H1 (cell line): ENCODE measurements at regions not wholly inside any gene's neighbourhood (a gene's known extent, or its start where the extent isn't known, plus 50 kb on each side); places are given as distances from the start of the nearest gene placed in this dataset.

Experiments
- CTCF ChIA-PET: fragments of 300-600 bp; sonication (Branson Sonifier 250); formaldehyde crosslinking; loops from one replicate; lab custom pipeline; 2021; ENCODE audit not compliant: partially characterized antibody; lab: Charles Lee
- POLR2A ChIA-PET: fragments of 300-600 bp; sonication (Branson Sonifier 250); formaldehyde crosslinking; loops from one replicate; lab custom pipeline; 2021; ENCODE audit warnings: inconsistent platforms; ENCODE audit not compliant: partially characterized antibody; lab: Charles Lee
- DNase-seq, 2 experiments: peaks; one replicate each; pipeline versions ENCODE4 v3.0.0 to v3.0.0-alpha.2; 2010 to 2022; ENCODE audit warnings: low spot score in 2 of 2, low read depth in 1 of 2, mixed read lengths in 1 of 2
- FAIRE-seq: peaks from 2 replicates; lab custom pipeline; 2011; peaks lifted over from hg19 to GRCh38; lab: Jason Lieb, UNC
- H2AFZ ChIP-seq: 2 replicates; pipeline ENCODE4 v1.8.1; 2012; ENCODE audit warnings: low read length, inconsistent platforms
- H2AK5ac ChIP-seq: 2 replicates; pipeline ENCODE4 v1.6.1; 2013; ENCODE audit warnings: low read depth, low read length
- H2BK120ac ChIP-seq: replicated peaks from 2 replicates; pipeline ENCODE3; 2013; ENCODE audit warnings: low read depth, low read length, inconsistent platforms
- H2BK12ac ChIP-seq: 2 replicates; pipeline ENCODE4 v1.6.1; 2013; ENCODE audit warnings: low read depth, low read length
- H2BK15ac ChIP-seq: 2 replicates; pipeline ENCODE4 v1.6.1; 2013; ENCODE audit warnings: low read length
- H2BK20ac ChIP-seq: 2 replicates; pipeline ENCODE4 v1.6.1; 2013; ENCODE audit warnings: low read length
- H2BK5ac ChIP-seq: 2 replicates; pipeline ENCODE4 v1.6.1; 2013; ENCODE audit warnings: low read depth, low read length
- H3K14ac ChIP-seq: 2 replicates; pipeline ENCODE4 v1.6.1; 2013; ENCODE audit warnings: inconsistent platforms; ENCODE audit not compliant: insufficient read length
- H3K18ac ChIP-seq: 2 replicates; pipeline ENCODE4 v1.6.1; 2013; ENCODE audit warnings: low read length; ENCODE audit errors: extremely low read depth
- H3K23ac ChIP-seq: 2 replicates; pipeline ENCODE4 v1.6.1; 2013; ENCODE audit warnings: inconsistent platforms; ENCODE audit not compliant: insufficient read length
- H3K23me2 ChIP-seq: 2 replicates; pipeline ENCODE4 v1.6.1; 2013; ENCODE audit warnings: low read depth, low read length
- H3K27ac ChIP-seq: 2 replicates; pipeline ENCODE4 v1.6.1; 2011; ENCODE audit warnings: low read depth, low read length, inconsistent platforms
- H3K27me3 ChIP-seq, 4 experiments: replicated peaks in 1 of 4; 1 replicate in 1 of 4; 2 replicates in 3 of 4; pipeline versions ENCODE4 v1.6.1 to v1.8.1; 2011 to 2013; ENCODE audit warnings: low read length in 3 of 4, mild to moderate bottlenecking in 3 of 4, inconsistent platforms in 2 of 4, mixed read lengths in 2 of 4, moderate library complexity in 1 of 4; ENCODE audit not compliant: control insufficient read depth in 3 of 4, insufficient read depth in 3 of 4; ENCODE audit errors: extremely low read depth in 1 of 4
- H3K36me3 ChIP-seq, 4 experiments: 2 replicates each; pipeline versions ENCODE4 v1.6.1 to v1.8.1; 2011 to 2013; ENCODE audit warnings: mild to moderate bottlenecking in 4 of 4, low read length in 3 of 4, moderate library complexity in 2 of 4, control low read depth in 1 of 4, inconsistent platforms in 1 of 4; ENCODE audit not compliant: insufficient read depth in 4 of 4, control insufficient read depth in 2 of 4
- H3K4ac ChIP-seq: replicated peaks from 2 replicates; pipeline ENCODE3; 2013; ENCODE audit warnings: low read length, low read depth, mixed read lengths, inconsistent platforms; ENCODE audit not compliant: insufficient read length
- H3K4me1 ChIP-seq, 4 experiments: replicated peaks in 1 of 4; 1 replicate in 1 of 4; 2 replicates in 3 of 4; pipeline versions ENCODE4 v1.6.1 to v1.8.1; 2011 to 2013; ENCODE audit warnings: low read length in 3 of 4, inconsistent platforms in 2 of 4, mixed read lengths in 1 of 4; ENCODE audit not compliant: insufficient read depth in 4 of 4, control insufficient read depth in 3 of 4
- H3K4me2 ChIP-seq, 2 experiments: 2 replicates each; pipeline versions ENCODE4 v1.6.1 to v1.8.1; 2011 to 2013; ENCODE audit warnings: low read depth in 2 of 2, low read length in 2 of 2, control low read depth in 1 of 2, inconsistent platforms in 1 of 2, mild to moderate bottlenecking in 1 of 2; ENCODE audit not compliant: insufficient read depth in 1 of 2
- H3K4me3 ChIP-seq, 4 experiments: fragments of 200-600, 300-600 bp in 1 of 4; sonication (generic), shearing (Covaris generic), sonication (Bioruptor Twin) in 1 of 4; 2 replicates each; pipeline versions ENCODE4 v1.5.1 to v1.8.1; 2011 to 2016; ENCODE audit warnings: low read length in 4 of 4, low read depth in 3 of 4, control low read depth in 2 of 4, inconsistent platforms in 2 of 4, mild to moderate bottlenecking in 2 of 4, mixed read lengths in 1 of 4, moderate library complexity in 1 of 4; ENCODE audit not compliant: insufficient read depth in 2 of 4; ENCODE audit errors: extremely low read depth in 1 of 4
- H3K56ac ChIP-seq: replicated peaks from 2 replicates; pipeline ENCODE3; 2013; ENCODE audit warnings: low read depth, mild to moderate bottlenecking, mixed read lengths, low read length, inconsistent platforms; ENCODE audit not compliant: insufficient read length
- H3K79me1 ChIP-seq: 2 replicates; pipeline ENCODE4 v1.6.1; 2013; ENCODE audit warnings: low read depth, low read length, control low read depth
- H3K79me2 ChIP-seq, 2 experiments: 2 replicates each; pipeline versions ENCODE4 v1.6.1 to v1.8.1; 2012 to 2013; ENCODE audit warnings: low read length in 2 of 2, mild to moderate bottlenecking in 2 of 2, inconsistent platforms in 1 of 2; ENCODE audit not compliant: insufficient read depth in 2 of 2, control insufficient read depth in 1 of 2
- H3K9ac ChIP-seq, 4 experiments: replicated peaks in 1 of 4; 1 replicate in 1 of 4; 2 replicates in 3 of 4; pipeline versions ENCODE4 v1.6.1 to v1.8.1; 2011 to 2013; ENCODE audit warnings: low read depth in 3 of 4, low read length in 3 of 4, control low read depth in 2 of 4, mild to moderate bottlenecking in 2 of 4, moderate library complexity in 2 of 4, inconsistent platforms in 1 of 4; ENCODE audit errors: extremely low read depth in 1 of 4
- H3K9me3 ChIP-seq, 2 experiments: 2 replicates each; pipeline versions ENCODE4 v1.6.1 to v1.8.1; 2012 to 2013; ENCODE audit warnings: mild to moderate bottlenecking in 2 of 2, moderate library complexity in 2 of 2, control low read depth in 1 of 2, inconsistent platforms in 1 of 2, low read depth in 1 of 2, low read length in 1 of 2, mixed read lengths in 1 of 2; ENCODE audit not compliant: insufficient read depth in 2 of 2
- H4K20me1 ChIP-seq, 2 experiments: replicated peaks in 1 of 2; 2 replicates each; pipeline versions ENCODE3 to v1.8.1; 2011 to 2013; ENCODE audit warnings: inconsistent platforms in 2 of 2, low read length in 2 of 2, mild to moderate bottlenecking in 1 of 2; ENCODE audit not compliant: insufficient read depth in 2 of 2, control insufficient read depth in 1 of 2
- H4K5ac ChIP-seq: 2 replicates; pipeline ENCODE4 v1.6.1; 2013; ENCODE audit warnings: low read length, low read depth, mixed read lengths, inconsistent platforms; ENCODE audit not compliant: insufficient read length
- H4K8ac ChIP-seq: 2 replicates; pipeline ENCODE4 v1.8.0; 2013; ENCODE audit warnings: mild to moderate bottlenecking, moderate library complexity, low read length, inconsistent platforms; ENCODE audit not compliant: insufficient read depth; ENCODE audit errors: extremely low read depth
- H4K91ac ChIP-seq: replicated peaks from 2 replicates; pipeline ENCODE3; 2013; ENCODE audit warnings: low read length, mixed read lengths, inconsistent platforms; ENCODE audit not compliant: insufficient read length
- CBX8 ChIP-seq: fragments of 300-800, 300-1000 bp; sonication (generic); IDR thresholded peaks from 2 replicates; pipeline ENCODE4 v1.7.1; 2016; ENCODE audit warnings: low read depth, low read length, borderline replicate concordance
- EGR1 ChIP-seq: IDR thresholded peaks from 2 replicates; pipeline ENCODE4 v1.6.1; 2011; ENCODE audit warnings: low read depth, low read length, borderline replicate concordance
- GABPA ChIP-seq: IDR thresholded peaks from 2 replicates; pipeline ENCODE4 v1.6.1; 2011; ENCODE audit warnings: mild to moderate bottlenecking, low read length, moderate library complexity, borderline replicate concordance; ENCODE audit not compliant: insufficient read depth
- KDM4A ChIP-seq: IDR thresholded peaks from one replicate; pipeline ENCODE4 v1.7.1; 2012; ENCODE audit warnings: low read depth, mild to moderate bottlenecking, moderate library complexity, low read length, inconsistent platforms; ENCODE audit not compliant: severe bottlenecking
- POU5F1 ChIP-seq: IDR thresholded peaks from 2 replicates; pipeline ENCODE4 v1.6.1; 2011; ENCODE audit warnings: low read depth, mild to moderate bottlenecking, low read length, moderate library complexity
- TCF12 ChIP-seq: IDR thresholded peaks from 2 replicates; pipeline ENCODE4 v1.6.1; 2011; ENCODE audit warnings: low read depth, mild to moderate bottlenecking, low read length
- WGBS, 2 experiments: shearing (Covaris generic) in 1 of 2; methylation state at CpG; one replicate each; pipeline versions ENCODE4 v1.1.6 to v1.1.7; 2013 to 2015; ENCODE audit warnings: low lambda C conversion rate in 2 of 2, mixed read lengths in 2 of 2, inconsistent platforms in 1 of 2, low coverage in 1 of 2, missing lambda C conversion rate in 1 of 2; ENCODE audit not compliant: insufficient replicate concordance in 2 of 2, insufficient coverage in 1 of 2, insufficient read length in 1 of 2; ENCODE audit errors: extremely low coverage in 1 of 2, missing lambda C conversion rate in 1 of 2; 5-methylcytosine and 5-hydroxymethylcytosine counted together
- TF ChIP-seq, protein P1 (sequence below): IDR thresholded peaks from 2 replicates; pipeline ENCODE4 v1.6.1; 2012; ENCODE audit warnings: inconsistent platforms

DNA sequence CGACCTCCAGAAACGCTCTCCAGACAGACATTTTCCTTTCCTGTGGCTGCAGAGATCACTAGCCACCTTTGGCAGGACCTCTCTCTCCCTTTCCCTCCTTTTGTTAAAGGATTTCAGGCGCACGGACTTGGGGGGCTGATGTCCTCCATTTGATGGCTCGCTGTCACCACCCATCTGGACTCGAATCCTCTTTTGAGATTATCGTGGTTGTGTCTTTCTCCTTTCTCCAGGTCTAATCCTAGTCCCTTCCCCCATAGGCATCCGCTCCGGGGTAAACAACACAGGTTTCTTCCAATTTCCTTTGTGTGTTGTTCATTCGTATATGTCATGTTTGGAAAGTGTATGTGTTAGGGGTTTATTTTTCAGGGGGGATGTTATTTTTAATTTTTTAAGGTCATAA, 56.7 kb upstream of the SLC24A4 start:
- H3K79me2 ChIP-seq, result no peaks in the 10 kb centered on the region

More for the DNA sequence above, 56.7 kb upstream of the SLC24A4 start:
- no peaks in the 10 kb centered on the region for H3K27me3 ChIP-seq
- no peak overlapping the region for H3K4me2 ChIP-seq
- H4K91ac ChIP-seq, result no peak overlapping the region
- no peak overlapping the region for H2BK5ac ChIP-seq
- no peak overlapping the region for H3K27ac ChIP-seq
- no peak overlapping the region for H4K5ac ChIP-seq
- H3K4me1 ChIP-seq, result peaks cover 0 to 4% (median 0%) of the 10 kb centered on the region in 4 experiments; a peak in 1 of 7 replicates
- H3K9ac ChIP-seq, result no peak overlapping the region
- no peak overlapping the region for H2BK15ac ChIP-seq
- H2AK5ac ChIP-seq, result no peak overlapping the region
- TF ChIP-seq EGR1, result no peak
- no peak for TF ChIP-seq CBX8
- TF ChIP-seq, protein P1, sequence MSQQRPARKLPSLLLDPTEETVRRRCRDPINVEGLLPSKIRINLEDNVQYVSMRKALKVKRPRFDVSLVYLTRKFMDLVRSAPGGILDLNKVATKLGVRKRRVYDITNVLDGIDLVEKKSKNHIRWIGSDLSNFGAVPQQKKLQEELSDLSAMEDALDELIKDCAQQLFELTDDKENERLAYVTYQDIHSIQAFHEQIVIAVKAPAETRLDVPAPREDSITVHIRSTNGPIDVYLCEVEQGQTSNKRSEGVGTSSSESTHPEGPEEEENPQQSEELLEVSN, result no peak
- no peak for TF ChIP-seq KDM4A
- no peak for TF ChIP-seq TCF12
- TF ChIP-seq POU5F1, result no peak
- no peak for TF ChIP-seq GABPA
- H2BK120ac ChIP-seq, result no peak overlapping the region
- WGBS, 2 experiments, result 90% methylated on average over 10 of the region's 10 CpGs; no CpG with 5 or more reads in 1 of the 2 experiments
- DNase-seq (no peak), FAIRE-seq (no peak)
- no peaks in the 10 kb centered on the region for H4K20me1 ChIP-seq
- H2BK20ac ChIP-seq, result no peak overlapping the region
- ChIA-PET POLR2A (no interaction called here), CTCF (no interaction called here)
- H2AFZ ChIP-seq, result peak overlapping the region; percentile 35; the same call in 1 of the 2 replicates
- H3K18ac ChIP-seq, result no peak overlapping the region
- H2BK12ac ChIP-seq, result no peak overlapping the region
- H3K14ac ChIP-seq, result no peak overlapping the region
- H3K4ac ChIP-seq, result no peak overlapping the region
- H3K23ac ChIP-seq, result no peak overlapping the region
- H3K56ac ChIP-seq, result no peak overlapping the region
- no peaks in the 10 kb centered on the region; the same call in 1 of the 2 replicates for H3K23me2 ChIP-seq
- no peaks in the 10 kb centered on the region for H3K79me1 ChIP-seq
- no peak overlapping the region for H3K4me3 ChIP-seq
- H3K36me3 ChIP-seq, result no peaks in the 10 kb centered on the region
- no peaks in the 10 kb centered on the region for H3K9me3 ChIP-seq
- H4K8ac ChIP-seq, result 0 out of 2 replicates have a peak overlapping the region, but pooled peaks have one; percentile 35
